NCI-H2196 treated with DMSO at 0.1 percent for 48 hours (cell line): ENCODE measurements at regions not wholly inside any gene's neighbourhood (a gene's known extent, or its start where the extent isn't known, plus 50 kb on each side); places are given as distances from the start of the nearest gene placed in this dataset.
"Not testable (repeated sequence)": the region's sequence is repeated elsewhere in the genome, so short reads cannot be mapped to it uniquely, and the experiment has no call there.

Experiments
- DNase-seq: peaks from one replicate; lab custom pipeline; 2025; ENCODE audit not compliant: unreplicated experiment; lab: John Stamatoyannopoulos, UW

- not testable (repeated sequence) for DNase-seq
Observed at GRCh38 chr1:83410746-83411413, 588.1 kb downstream of the TTLL7 start.

GRCh38 chr1:83406693-83407371, 592.1 kb downstream of the TTLL7 start:
- not testable (repeated sequence) for DNase-seq

- not testable (repeated sequence) for DNase-seq
Observed at GRCh38 chr1:83405789-83406188, 593.1 kb downstream of the TTLL7 start.

GRCh38 chr1:83403500-83403899, 595.4 kb downstream of the TTLL7 start:
- DNase-seq: not testable (repeated sequence)

- DNase-seq: not testable (repeated sequence)
Observed at GRCh38 chr1:83401146-83401545, 597.8 kb downstream of the TTLL7 start.

GRCh38 chr1:83400173-83400572, 598.8 kb downstream of the TTLL7 start:
- not testable (repeated sequence) for DNase-seq

GRCh38 chr1:83398125-83398524, 600.8 kb downstream of the TTLL7 start:
- DNase-seq: not testable (repeated sequence)

- DNase-seq: not testable (repeated sequence)
Observed at GRCh38 chr1:83395130-83395529, 603.8 kb downstream of the TTLL7 start.

- not testable (repeated sequence) for DNase-seq
Observed at GRCh38 chr1:83386946-83387345, 612.0 kb downstream of the TTLL7 start.

- not testable (repeated sequence) for DNase-seq
Observed at GRCh38 chr1:83383107-83383506, 615.8 kb downstream of the TTLL7 start.

- not testable (repeated sequence) for DNase-seq
Observed at GRCh38 chr1:83373018-83373417, 625.9 kb downstream of the TTLL7 start.

- DNase-seq: not testable (repeated sequence)
Observed at GRCh38 chr1:83369853-83370252, 629.1 kb downstream of the TTLL7 start.

GRCh38 chr1:83365320-83365719, 633.6 kb downstream of the TTLL7 start:
- not testable (repeated sequence) for DNase-seq

- DNase-seq: not testable (repeated sequence)
Observed at GRCh38 chr1:83345375-83345774, 653.6 kb downstream of the TTLL7 start.

GRCh38 chr1:83343767-83344166, 655.2 kb downstream of the TTLL7 start:
- DNase-seq: not testable (repeated sequence)

- DNase-seq: not testable (repeated sequence)
Observed at GRCh38 chr1:83342995-83343394, 655.9 kb downstream of the TTLL7 start.

- not testable (repeated sequence) for DNase-seq
Observed at GRCh38 chr1:83332308-83332707, 666.6 kb downstream of the TTLL7 start.

- DNase-seq: no peak
Observed at GRCh38 chr1:83318366-83318765, 680.6 kb downstream of the TTLL7 start.

- DNase-seq: not testable (repeated sequence)
Observed at GRCh38 chr1:83315446-83315845, 683.5 kb downstream of the TTLL7 start.

- DNase-seq: not testable (repeated sequence)
Observed at GRCh38 chr1:83310161-83310560, 688.8 kb downstream of the TTLL7 start.

GRCh38 chr1:83309035-83309434, 689.9 kb downstream of the TTLL7 start:
- DNase-seq: not testable (repeated sequence)

- DNase-seq: not testable (repeated sequence)
Observed at GRCh38 chr1:83306811-83307210, 692.1 kb downstream of the TTLL7 start.
